Vagina (tissue), 2 donors: ENCODE measurements at regions not wholly inside any gene's neighbourhood (a gene's known extent, or its start where the extent isn't known, plus 50 kb on each side); places are given as distances from the start of the nearest gene placed in this dataset.

Source experiments
- POLR2A ChIP-seq, 2 donors: fragments of 450-650 bp; IDR thresholded peaks; one replicate each; pipeline ENCODE4 v1.6.1; 2017; ENCODE audit warnings: antibody characterized with exemption in 2 of 2, mild to moderate bottlenecking in 2 of 2, moderate library complexity in 2 of 2
- POLR2AphosphoS5 ChIP-seq, 2 donors: sonication (generic); formaldehyde crosslinking; IDR thresholded peaks; one replicate each; pipeline ENCODE4 v1.9.0; 2017; ENCODE audit warnings: antibody characterized with exemption in 2 of 2, mild to moderate bottlenecking in 2 of 2, low read depth in 1 of 2; ENCODE audit not compliant: insufficient read depth in 1 of 2
- TF ChIP-seq, protein P1 (sequence below), 3 experiments: fragments of 450-650 bp in 2 of 3; fragments of 200-600 bp in 1 of 3; sonication (generic) in 1 of 3; IDR thresholded peaks; one replicate each; pipeline ENCODE4 v1.5.1; 2017 to 2019; ENCODE audit warnings: antibody characterized with exemption in 3 of 3, mild to moderate bottlenecking in 2 of 3, moderate library complexity in 2 of 3

GRCh38 chr15:93515256-93516051 is 426.4 kb upstream of the RGMA start:
- TF ChIP-seq, protein P1, sequence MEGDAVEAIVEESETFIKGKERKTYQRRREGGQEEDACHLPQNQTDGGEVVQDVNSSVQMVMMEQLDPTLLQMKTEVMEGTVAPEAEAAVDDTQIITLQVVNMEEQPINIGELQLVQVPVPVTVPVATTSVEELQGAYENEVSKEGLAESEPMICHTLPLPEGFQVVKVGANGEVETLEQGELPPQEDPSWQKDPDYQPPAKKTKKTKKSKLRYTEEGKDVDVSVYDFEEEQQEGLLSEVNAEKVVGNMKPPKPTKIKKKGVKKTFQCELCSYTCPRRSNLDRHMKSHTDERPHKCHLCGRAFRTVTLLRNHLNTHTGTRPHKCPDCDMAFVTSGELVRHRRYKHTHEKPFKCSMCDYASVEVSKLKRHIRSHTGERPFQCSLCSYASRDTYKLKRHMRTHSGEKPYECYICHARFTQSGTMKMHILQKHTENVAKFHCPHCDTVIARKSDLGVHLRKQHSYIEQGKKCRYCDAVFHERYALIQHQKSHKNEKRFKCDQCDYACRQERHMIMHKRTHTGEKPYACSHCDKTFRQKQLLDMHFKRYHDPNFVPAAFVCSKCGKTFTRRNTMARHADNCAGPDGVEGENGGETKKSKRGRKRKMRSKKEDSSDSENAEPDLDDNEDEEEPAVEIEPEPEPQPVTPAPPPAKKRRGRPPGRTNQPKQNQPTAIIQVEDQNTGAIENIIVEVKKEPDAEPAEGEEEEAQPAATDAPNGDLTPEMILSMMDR (IDR thresholded peaks at IDR 0.05), result no peak
- TF ChIP-seq POLR2A (IDR thresholded peaks at IDR 0.05) (no peak), POLR2AphosphoS5 (IDR thresholded peaks at IDR 0.05; ENCODE audit: insufficient read depth in 1 of 2, low read depth in 1 of 2) (peak; percentile 5 to 25)
